Mesenchymal stem cell (in vitro differentiated cells and primary cell): ENCODE measurements at regions not wholly inside any gene's neighbourhood (a gene's known extent, or its start where the extent isn't known, plus 50 kb on each side); places are given as distances from the start of the nearest gene placed in this dataset.
A peak's percentile ranks its signal among the peaks of the same experiment; 100 is the strongest.

ENCODE experiments used
- DNase-seq: peaks from one replicate; pipeline ENCODE4 v3.0.0-alpha.2; 2013
- H2AFZ ChIP-seq: one replicate; pipeline ENCODE4 v1.6.1; 2013; ENCODE audit warnings: low read depth, mild to moderate bottlenecking, control low read depth, inconsistent platforms, low read length, moderate library complexity
- H2AK5ac ChIP-seq: 2 replicates; pipeline ENCODE4 v1.6.1; 2013; ENCODE audit warnings: low read length, moderate library complexity, mild to moderate bottlenecking, inconsistent platforms; ENCODE audit not compliant: severe bottlenecking
- H2BK120ac ChIP-seq: one replicate; pipeline ENCODE4 v1.6.1; 2013; ENCODE audit warnings: low read depth, mild to moderate bottlenecking, inconsistent platforms, low read length, moderate library complexity
- H2BK12ac ChIP-seq, 2 experiments: one replicate each; pipeline ENCODE4 v1.6.1; 2013; ENCODE audit warnings: inconsistent platforms in 2 of 2, low read length in 2 of 2, mild to moderate bottlenecking in 2 of 2, moderate library complexity in 2 of 2, control low read depth in 1 of 2
- H2BK15ac ChIP-seq: one replicate; pipeline ENCODE4 v1.6.1; 2013; ENCODE audit warnings: mild to moderate bottlenecking, low read depth, inconsistent platforms; ENCODE audit not compliant: poor library complexity, severe bottlenecking
- H2BK5ac ChIP-seq: 2 replicates; pipeline ENCODE4 v1.6.1; 2013; ENCODE audit warnings: low read depth, mild to moderate bottlenecking, low read length, control low read depth, inconsistent platforms; ENCODE audit not compliant: poor library complexity, severe bottlenecking
- H3K14ac ChIP-seq, 2 experiments: one replicate each; pipeline ENCODE4 v1.6.1; 2013; ENCODE audit warnings: inconsistent platforms in 2 of 2, low read length in 2 of 2, control low read depth in 1 of 2, mild to moderate bottlenecking in 1 of 2, moderate library complexity in 1 of 2
- H3K18ac ChIP-seq, 2 experiments: one replicate each; pipeline ENCODE4 v1.6.1; 2013; ENCODE audit warnings: inconsistent platforms in 2 of 2, low read length in 2 of 2, control low read depth in 1 of 2, low read depth in 1 of 2, mild to moderate bottlenecking in 1 of 2
- H3K23ac ChIP-seq, 2 experiments: one replicate each; pipeline ENCODE4 v1.6.1; 2013; ENCODE audit warnings: inconsistent platforms in 2 of 2, low read length in 2 of 2, mild to moderate bottlenecking in 2 of 2, moderate library complexity in 2 of 2, control low read depth in 1 of 2
- H3K27ac ChIP-seq: 2 replicates; pipeline ENCODE4 v1.5.1; 2013; ENCODE audit warnings: mild to moderate bottlenecking, moderate library complexity, low read length, control low read depth, inconsistent platforms; ENCODE audit not compliant: poor library complexity, severe bottlenecking
- H3K27me3 ChIP-seq, 2 experiments: 2 replicates each; pipeline versions ENCODE4 v1.6.1 to v1.7.0; 2013; ENCODE audit warnings: low read length in 2 of 2, mild to moderate bottlenecking in 2 of 2, moderate library complexity in 2 of 2, control low read depth in 1 of 2, inconsistent platforms in 1 of 2; ENCODE audit not compliant: control insufficient read depth in 1 of 2, insufficient read depth in 1 of 2
- H3K36me3 ChIP-seq, 2 experiments: 2 replicates each; pipeline versions ENCODE4 v1.6.1 to v1.7.0; 2013; ENCODE audit warnings: low read length in 2 of 2, control low read depth in 1 of 2, inconsistent platforms in 1 of 2, low read depth in 1 of 2, mild to moderate bottlenecking in 1 of 2; ENCODE audit not compliant: insufficient read depth in 2 of 2, control insufficient read depth in 1 of 2
- H3K4ac ChIP-seq, 2 experiments: one replicate each; pipeline ENCODE4 v1.6.1; 2013; ENCODE audit warnings: inconsistent platforms in 2 of 2, low read length in 2 of 2, mild to moderate bottlenecking in 2 of 2, moderate library complexity in 2 of 2, control low read depth in 1 of 2, low read depth in 1 of 2
- H3K4me1 ChIP-seq: 2 replicates; pipeline ENCODE4 v1.6.1; 2013; ENCODE audit warnings: low read depth, low read length, control low read depth; ENCODE audit not compliant: control insufficient read depth, insufficient read depth
- H3K4me2 ChIP-seq: 2 replicates; pipeline ENCODE4 v1.6.1; 2013; ENCODE audit warnings: low read length, mild to moderate bottlenecking, inconsistent platforms; ENCODE audit not compliant: poor library complexity, severe bottlenecking
- H3K4me3 ChIP-seq, 2 experiments: 2 replicates each; pipeline versions ENCODE4 v1.5.1 to v1.7.0; 2013; ENCODE audit warnings: low read length in 2 of 2, mild to moderate bottlenecking in 2 of 2, control low read depth in 1 of 2, low read depth in 1 of 2; ENCODE audit not compliant: insufficient read depth in 1 of 2
- H3K79me1 ChIP-seq: replicated peaks from 2 replicates; pipeline ENCODE4 v1.6.1; 2013; ENCODE audit warnings: mild to moderate bottlenecking, control low read depth, low read length, inconsistent platforms; ENCODE audit not compliant: poor library complexity, severe bottlenecking
- H3K9ac ChIP-seq: 2 replicates; pipeline ENCODE4 v1.7.0; 2013; ENCODE audit warnings: mild to moderate bottlenecking, low read length, moderate library complexity
- H3K9me3 ChIP-seq: 2 replicates; pipeline ENCODE4 v1.7.0; 2013; ENCODE audit warnings: mild to moderate bottlenecking, low read length; ENCODE audit not compliant: control insufficient read depth
- H4K8ac ChIP-seq: one replicate; pipeline ENCODE4 v1.6.1; 2013; ENCODE audit warnings: inconsistent platforms, mild to moderate bottlenecking, low read length, moderate library complexity
- H4K91ac ChIP-seq: one replicate; pipeline ENCODE4 v1.6.1; 2013; ENCODE audit warnings: mild to moderate bottlenecking, low read length, inconsistent platforms
- WGBS: methylation state at CpG from one replicate; pipeline ENCODE4 v1.1.7; 2013; ENCODE audit warnings: mixed read lengths; 5-methylcytosine and 5-hydroxymethylcytosine counted together

DNA sequence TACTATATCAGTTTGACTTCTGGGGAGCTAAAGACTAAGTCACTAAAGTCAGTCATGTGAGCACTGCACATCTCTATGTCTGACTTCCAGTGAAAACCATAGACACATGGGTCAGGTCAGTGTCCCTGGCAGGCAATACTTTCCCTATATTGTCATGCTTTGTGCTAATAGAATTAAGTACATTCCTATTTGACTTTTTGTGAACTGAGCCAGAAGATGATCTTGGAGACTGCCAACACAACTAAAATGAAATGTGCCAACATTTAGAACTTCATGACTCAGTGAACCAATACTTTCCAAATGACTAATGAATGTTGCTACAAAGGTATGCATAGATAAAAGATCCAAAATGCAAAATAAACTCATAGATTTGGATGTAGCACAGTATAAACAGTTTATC lies 820.8 kb upstream of the FAM98A start:
- no peak overlapping the region for H2AFZ ChIP-seq
- H3K4me3 ChIP-seq = no peak overlapping the region
- no peak overlapping the region for H2AK5ac ChIP-seq
- no peak overlapping the region for H2BK15ac ChIP-seq
- H2BK5ac ChIP-seq = no peak overlapping the region
- H3K18ac ChIP-seq = no peak overlapping the region
- H2BK12ac ChIP-seq = no peak overlapping the region
- no peak overlapping the region for H3K4me2 ChIP-seq
- no peak overlapping the region for H4K8ac ChIP-seq
- H3K4ac ChIP-seq = no peak overlapping the region
- H3K4me1 ChIP-seq = no peaks in the 10 kb centered on the region
- H3K9ac ChIP-seq = no peak overlapping the region
- H2BK120ac ChIP-seq = no peak overlapping the region
- H3K36me3 ChIP-seq = no peaks in the 10 kb centered on the region
- DNase-seq = peak; percentile 0
- H3K27ac ChIP-seq = no peak overlapping the region
- H4K91ac ChIP-seq = no peak overlapping the region
- H3K79me1 ChIP-seq = no peaks in the 10 kb centered on the region
- H3K27me3 ChIP-seq = no peaks in the 10 kb centered on the region
- peaks cover 30% of the 10 kb centered on the region for H3K9me3 ChIP-seq
- H3K23ac ChIP-seq = no peak overlapping the region
- no peak overlapping the region for H3K14ac ChIP-seq

DNA sequence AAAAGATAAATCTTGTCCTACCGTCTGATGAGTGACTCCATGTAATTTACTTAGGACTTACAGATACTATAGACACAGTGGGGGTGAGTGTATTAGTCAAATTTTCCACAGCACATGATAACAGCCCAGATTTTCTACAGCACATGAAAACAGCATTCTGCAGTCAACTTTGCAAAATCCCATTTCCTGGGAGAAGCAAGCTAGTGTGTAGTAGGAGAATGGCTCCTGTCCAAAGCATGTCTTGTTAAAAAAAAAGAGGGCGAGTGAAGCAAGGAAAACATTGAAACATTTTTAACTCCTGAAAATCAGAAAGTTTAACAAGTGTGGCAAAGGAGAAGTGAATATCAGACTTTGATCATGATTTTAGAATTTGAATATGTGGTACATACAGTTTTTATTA lies 817.8 kb upstream of the FAM98A start:
- 91% methylated on average over 1 of the region's 2 CpGs for WGBS
- no peaks in the 10 kb centered on the region for H3K36me3 ChIP-seq

DNA sequence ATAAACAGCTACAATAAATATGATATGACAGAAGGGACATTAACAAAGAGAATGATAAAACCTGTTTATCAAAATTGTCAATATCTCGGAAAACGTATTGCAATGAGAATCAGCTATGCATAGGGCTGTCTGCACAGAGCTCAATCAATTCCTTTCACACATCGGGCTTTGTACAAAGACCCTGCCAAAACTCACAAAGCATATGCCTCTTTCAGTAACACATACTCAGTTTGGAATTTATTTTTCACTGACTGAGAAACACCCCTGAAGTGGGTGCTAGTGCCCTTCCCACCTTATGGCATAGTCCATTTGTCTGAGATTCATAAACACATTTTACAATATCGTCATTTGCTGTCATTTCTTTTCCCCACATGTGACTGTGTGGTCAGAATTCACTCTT lies 815.8 kb upstream of the FAM98A start:
- Histone ChIP-seq H2BK15ac (no peak overlapping the region), H3K9ac (no peak overlapping the region), H2AK5ac (no peak overlapping the region), H3K4me2 (no peak overlapping the region), H3K18ac (no peak overlapping the region), H3K23ac (no peak overlapping the region), H4K8ac (no peak overlapping the region), H3K14ac (no peak overlapping the region), H2BK5ac (no peak overlapping the region), H3K4ac (no peak overlapping the region), H3K9me3 (peaks cover 11% of the 10 kb centered on the region), H2AFZ (no peak overlapping the region), H2BK120ac (no peak overlapping the region), H2BK12ac (no peak overlapping the region), H3K79me1 (no peaks in the 10 kb centered on the region), H3K4me3 (no peak overlapping the region), H4K91ac (no peak overlapping the region), H3K27me3 (no peaks in the 10 kb centered on the region), H3K36me3 (no peaks in the 10 kb centered on the region), H3K27ac (no peak overlapping the region), H3K4me1 (no peaks in the 10 kb centered on the region)
- 70% methylated on average over 4 of the region's 4 CpGs for WGBS
- no peak for DNase-seq

More for the DNA sequence above, 817.8 kb upstream of the FAM98A start:
- Histone ChIP-seq H3K9me3 (peaks cover 18% of the 10 kb centered on the region), H3K79me1 (no peaks in the 10 kb centered on the region), H3K4me2 (no peak overlapping the region), H3K18ac (no peak overlapping the region), H2BK120ac (no peak overlapping the region), H4K8ac (no peak overlapping the region), H2BK5ac (no peak overlapping the region), H3K14ac (no peak overlapping the region), H2AK5ac (no peak overlapping the region), H2BK12ac (no peak overlapping the region), H2AFZ (no peak overlapping the region), H3K4me3 (no peak overlapping the region), H3K4ac (no peak overlapping the region), H3K27me3 (no peaks in the 10 kb centered on the region), H4K91ac (no peak overlapping the region), H3K9ac (no peak overlapping the region), H3K4me1 (no peaks in the 10 kb centered on the region), H3K23ac (no peak overlapping the region), H3K27ac (no peak overlapping the region), H2BK15ac (no peak overlapping the region)
- DNase-seq = no peak

GRCh38 chr2:34408100-34408499 lies 809.0 kb upstream of the FAM98A start:
- DNase-seq = no peak
- Histone ChIP-seq H3K4ac (no peak overlapping the region), H2BK12ac (no peak overlapping the region), H4K91ac (no peak overlapping the region), H3K27ac (no peak overlapping the region), H2BK15ac (no peak overlapping the region), H3K4me3 (no peak overlapping the region), H4K8ac (no peak overlapping the region), H3K4me1 (no peaks in the 10 kb centered on the region), H3K36me3 (no peaks in the 10 kb centered on the region), H3K79me1 (no peaks in the 10 kb centered on the region), H2AK5ac (no peak overlapping the region), H2BK5ac (no peak overlapping the region), H3K9ac (no peak overlapping the region), H3K18ac (no peak overlapping the region), H3K23ac (no peak overlapping the region), H3K4me2 (no peak overlapping the region), H2AFZ (no peak overlapping the region), H3K27me3 (no peaks in the 10 kb centered on the region), H2BK120ac (no peak overlapping the region), H3K9me3 (peaks cover 5% of the 10 kb centered on the region), H3K14ac (no peak overlapping the region)
- WGBS = 45% methylated on average over 4 of the region's 4 CpGs
